Activated B cell treated with CpG ODN at 0.5 μM for 24 hours (primary cell): ENCODE measurements at regions not wholly inside any gene's neighbourhood (a gene's known extent, or its start where the extent isn't known, plus 50 kb on each side); places are given as distances from the start of the nearest gene placed in this dataset.

Source experiments
- ATAC-seq: fragments of 200-7000 bp; cut with Tn5 transposase; one replicate; pipeline ENCODE4 v1.10.0; 2021; ENCODE audit warnings: low read depth, mild to moderate bottlenecking, moderate library complexity
- CTCF ChIA-PET: fragments of 350-600 bp; sonication (Branson Sonifier 250); formaldehyde crosslinking; loops from one replicate; lab custom pipeline; 2021; ENCODE audit warnings: antibody characterized with exemption; lab: Charles Lee
- POLR2A ChIA-PET: fragments of 350-600 bp; sonication (Branson Sonifier 250); formaldehyde crosslinking; loops from one replicate; lab custom pipeline; 2021; ENCODE audit warnings: antibody characterized with exemption; lab: Charles Lee
- DNase-seq: peaks from one replicate; pipeline ENCODE4 v3.0.0; 2022
- H3K27ac Mint-ChIP-seq: one replicate; pipeline ENCODE4 v1.8.0; 2020; ENCODE audit warnings: mixed read lengths
- H3K27me3 Mint-ChIP-seq: one replicate; pipeline ENCODE4 v1.8.0; 2021; ENCODE audit warnings: mixed read lengths
- H3K36me3 Mint-ChIP-seq: one replicate; pipeline ENCODE4 v1.8.0; 2021; ENCODE audit warnings: low read depth, mixed read lengths
- H3K4me1 Mint-ChIP-seq: one replicate; pipeline ENCODE4 v1.8.0; 2021; ENCODE audit warnings: mixed read lengths
- H3K4me3 Mint-ChIP-seq: one replicate; pipeline ENCODE4 v1.8.0; 2020; ENCODE audit warnings: mild to moderate bottlenecking, mixed read lengths
- H3K9me3 Mint-ChIP-seq: one replicate; pipeline ENCODE4 v1.8.0; 2020; ENCODE audit warnings: mixed read lengths
- intact Hi-C: fragments of 100-400 bp; cut with micrococcal nuclease; formaldehyde crosslinking; loops from one replicate; pipeline ENCODE4 v1.15.1; 2024
- TF ChIP-seq, protein P1 (sequence below): fragments of 200-600 bp; IDR thresholded peaks from one replicate; pipeline ENCODE4 v1.8.0; 2022; ENCODE audit warnings: antibody characterized with exemption, mild to moderate bottlenecking

DNA sequence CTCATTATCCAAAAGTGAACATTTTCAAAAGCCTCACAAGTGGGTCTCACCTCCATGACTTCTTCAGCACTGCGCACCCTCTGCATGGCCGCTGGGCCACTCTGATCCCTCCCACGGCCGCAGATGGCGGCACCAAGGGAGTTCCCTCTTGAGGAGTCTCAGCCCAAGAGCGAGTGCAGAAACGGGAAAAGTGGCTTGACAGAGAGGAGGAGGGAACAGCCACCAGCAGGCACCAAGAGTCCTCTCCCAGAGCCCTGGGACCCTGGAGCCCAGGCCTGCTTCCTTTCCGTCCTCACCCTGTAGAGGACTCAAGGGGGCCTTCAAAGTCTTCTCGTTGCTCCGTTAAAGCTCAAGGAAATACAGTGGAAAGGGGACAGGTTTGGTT, 230.2 kb upstream of the DIO3 start:
- Mint-ChIP-seq H3K4me1 (no peaks in the 10 kb centered on the region), H3K36me3 (no peaks in the 10 kb centered on the region), H3K4me3 (no peak overlapping the region), H3K27me3 (no peaks in the 10 kb centered on the region), H3K9me3 (no peaks in the 10 kb centered on the region), H3K27ac (no peak overlapping the region)
- no peak for DNase-seq
- ChIA-PET CTCF (no interaction called here), POLR2A (no interaction called here)
- intact Hi-C loops, result no loop called here
- TF ChIP-seq, protein P1, sequence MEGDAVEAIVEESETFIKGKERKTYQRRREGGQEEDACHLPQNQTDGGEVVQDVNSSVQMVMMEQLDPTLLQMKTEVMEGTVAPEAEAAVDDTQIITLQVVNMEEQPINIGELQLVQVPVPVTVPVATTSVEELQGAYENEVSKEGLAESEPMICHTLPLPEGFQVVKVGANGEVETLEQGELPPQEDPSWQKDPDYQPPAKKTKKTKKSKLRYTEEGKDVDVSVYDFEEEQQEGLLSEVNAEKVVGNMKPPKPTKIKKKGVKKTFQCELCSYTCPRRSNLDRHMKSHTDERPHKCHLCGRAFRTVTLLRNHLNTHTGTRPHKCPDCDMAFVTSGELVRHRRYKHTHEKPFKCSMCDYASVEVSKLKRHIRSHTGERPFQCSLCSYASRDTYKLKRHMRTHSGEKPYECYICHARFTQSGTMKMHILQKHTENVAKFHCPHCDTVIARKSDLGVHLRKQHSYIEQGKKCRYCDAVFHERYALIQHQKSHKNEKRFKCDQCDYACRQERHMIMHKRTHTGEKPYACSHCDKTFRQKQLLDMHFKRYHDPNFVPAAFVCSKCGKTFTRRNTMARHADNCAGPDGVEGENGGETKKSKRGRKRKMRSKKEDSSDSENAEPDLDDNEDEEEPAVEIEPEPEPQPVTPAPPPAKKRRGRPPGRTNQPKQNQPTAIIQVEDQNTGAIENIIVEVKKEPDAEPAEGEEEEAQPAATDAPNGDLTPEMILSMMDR, result no peak
- no peak for ATAC-seq

DNA sequence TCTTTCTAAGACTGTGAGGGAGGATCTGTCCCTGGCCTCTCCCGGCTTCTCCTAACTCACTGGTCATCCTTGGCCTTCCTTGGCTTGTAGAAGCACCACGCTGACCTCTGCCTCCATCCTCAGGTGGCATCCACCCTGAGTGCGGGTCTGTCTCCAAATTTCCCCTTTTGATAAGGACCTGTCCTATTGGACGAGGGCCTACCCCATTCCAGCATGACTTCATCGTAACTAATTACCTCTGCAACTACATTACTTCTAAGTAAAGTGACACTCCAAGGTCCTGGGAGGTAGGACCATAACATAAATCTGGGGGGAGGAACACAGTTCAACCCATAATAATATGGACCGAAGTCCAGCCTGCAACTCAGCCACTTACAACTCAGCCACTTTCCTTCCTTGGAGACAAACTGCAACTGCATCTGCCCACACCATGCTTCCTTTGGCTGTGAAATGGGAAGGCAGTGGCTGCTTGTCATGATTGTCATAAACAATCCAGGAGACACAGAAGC, 229.6 kb upstream of the DIO3 start:
- TF ChIP-seq, protein P1, result no peak
- no peak overlapping the region for H3K4me3 Mint-ChIP-seq
- peaks cover 2% of the 10 kb centered on the region for H3K27me3 Mint-ChIP-seq
- intact Hi-C loops, result no loop called here
- ChIA-PET POLR2A (no interaction called here), CTCF (no interaction called here)
- no peaks in the 10 kb centered on the region for H3K36me3 Mint-ChIP-seq
- no peak for ATAC-seq
- H3K9me3 Mint-ChIP-seq, result no peaks in the 10 kb centered on the region
- H3K4me1 Mint-ChIP-seq, result no peaks in the 10 kb centered on the region
- DNase-seq, result no peak
- H3K27ac Mint-ChIP-seq, result no peak overlapping the region

DNA sequence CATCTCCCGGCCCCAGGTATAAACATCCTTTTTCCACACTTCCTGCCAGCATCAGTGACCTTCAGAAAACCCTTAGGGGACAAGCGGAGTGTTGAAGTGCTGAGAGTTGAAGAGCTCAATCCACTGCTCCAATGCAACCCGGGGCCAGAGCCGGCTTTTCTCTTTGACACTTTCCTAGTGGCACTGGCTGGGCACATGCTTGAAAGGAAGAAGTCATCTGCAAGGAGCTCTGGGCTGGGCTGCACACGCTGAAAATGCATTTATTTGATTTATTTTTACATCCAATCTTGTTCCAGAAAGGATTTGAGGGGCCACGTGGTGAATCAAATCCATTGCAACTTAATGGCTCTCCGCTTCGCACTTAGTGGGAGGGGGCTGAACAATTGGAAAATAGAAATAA, 229.0 kb upstream of the DIO3 start:
- Mint-ChIP-seq H3K27ac (no peak overlapping the region), H3K4me3 (no peak overlapping the region), H3K36me3 (no peaks in the 10 kb centered on the region), H3K27me3 (peaks cover 4% of the 10 kb centered on the region), H3K9me3 (no peaks in the 10 kb centered on the region), H3K4me1 (no peaks in the 10 kb centered on the region)
- TF ChIP-seq, protein P1, result no peak
- ChIA-PET CTCF (no interaction called here), POLR2A (no interaction called here)
- DNase-seq (no peak), ATAC-seq (no peak)
- intact Hi-C loops, result no loop called here

DNA sequence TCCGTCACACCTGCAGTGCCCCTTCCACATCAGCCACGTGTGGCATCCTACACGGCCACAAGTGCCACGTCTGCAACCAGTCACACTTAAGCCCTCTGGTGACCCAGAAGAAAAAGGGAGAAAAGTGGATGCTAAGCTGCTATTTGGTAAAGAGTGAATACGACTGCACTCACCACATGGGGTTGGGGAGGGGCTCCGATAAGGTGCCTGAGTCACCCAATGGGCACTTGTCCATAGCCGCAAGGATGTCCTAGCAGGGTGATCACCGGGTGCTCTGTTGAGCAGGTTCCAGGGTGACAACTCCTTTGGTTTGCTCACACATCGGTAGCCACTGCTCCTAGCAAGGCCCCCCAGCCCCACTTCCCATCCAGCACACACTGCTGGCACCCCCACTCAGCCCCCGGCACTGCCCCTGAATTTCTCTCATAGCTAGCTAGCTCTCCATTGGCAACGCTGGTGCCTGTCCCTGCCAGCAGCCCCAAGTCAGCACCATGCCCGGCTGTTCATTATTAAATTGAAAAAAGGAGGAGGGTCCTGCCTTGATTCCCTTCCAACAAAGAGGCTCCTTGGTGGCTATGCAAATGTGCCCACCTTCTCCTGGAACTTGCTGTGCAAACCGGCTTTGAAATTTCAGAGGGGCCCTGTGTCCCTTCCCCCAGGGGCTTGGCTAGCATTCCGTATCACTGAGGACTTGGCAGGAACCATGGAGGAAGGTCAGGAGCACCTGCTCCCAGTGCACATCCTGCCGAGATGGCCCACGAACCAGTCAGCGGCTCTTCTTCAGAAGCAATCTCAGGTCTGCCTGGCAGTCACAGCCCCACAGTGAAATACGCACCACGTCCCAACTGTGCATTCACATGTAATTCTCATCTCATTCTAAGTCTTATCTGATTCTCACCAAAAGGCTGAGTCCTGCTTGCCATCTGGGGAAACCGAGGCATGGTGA, 227.7 kb upstream of the DIO3 start:
- Mint-ChIP-seq H3K4me1 (no peaks in the 10 kb centered on the region), H3K27ac (no peak overlapping the region), H3K4me3 (no peak overlapping the region), H3K27me3 (peaks cover 4% of the 10 kb centered on the region), H3K9me3 (no peaks in the 10 kb centered on the region), H3K36me3 (no peaks in the 10 kb centered on the region)
- intact Hi-C loops, result no loop called here
- ChIA-PET CTCF (no interaction called here), POLR2A (no interaction called here)
- no peak for ATAC-seq
- no peak for DNase-seq
- TF ChIP-seq, protein P1, result no peak

DNA sequence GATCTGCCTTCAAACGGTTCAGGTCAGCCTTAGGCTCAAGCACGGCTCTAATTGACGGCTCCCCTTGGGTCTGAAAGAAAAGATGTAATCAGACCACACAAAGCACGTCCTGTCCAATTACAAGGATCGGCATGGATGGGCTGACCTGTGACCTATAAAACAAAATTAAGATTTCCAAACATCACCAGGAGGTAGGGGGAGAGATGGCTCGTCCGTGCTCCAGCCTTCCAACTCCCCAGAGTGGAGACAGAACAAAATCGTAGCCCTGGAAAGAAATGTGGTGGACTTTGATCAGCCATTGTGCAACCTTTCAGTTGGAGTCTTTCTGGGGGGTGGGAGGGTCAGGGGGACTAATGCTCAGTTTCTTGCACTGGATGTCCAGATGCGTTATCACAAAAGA, 226.6 kb upstream of the DIO3 start:
- ChIA-PET CTCF (no interaction called here), POLR2A (no interaction called here)
- Mint-ChIP-seq H3K36me3 (no peaks in the 10 kb centered on the region), H3K27me3 (peaks cover 4% of the 10 kb centered on the region), H3K9me3 (no peaks in the 10 kb centered on the region), H3K27ac (no peak overlapping the region), H3K4me1 (no peaks in the 10 kb centered on the region), H3K4me3 (no peak overlapping the region)
- TF ChIP-seq, protein P1, result no peak
- intact Hi-C loops, result no loop called here
- ATAC-seq, result no peak
- no peak for DNase-seq
